ENCODE measurements at regions not wholly inside any gene's neighbourhood (a gene's known extent, or its start where the extent isn't known, plus 50 kb on each side); places are given as distances from the start of the nearest gene placed in this dataset.

GRCh38 chr1:187513190-187513589 is 684.4 kb downstream of the PLA2G4A start:
- BruUV-seq (replicated peaks), result no TSS peak

DNA sequence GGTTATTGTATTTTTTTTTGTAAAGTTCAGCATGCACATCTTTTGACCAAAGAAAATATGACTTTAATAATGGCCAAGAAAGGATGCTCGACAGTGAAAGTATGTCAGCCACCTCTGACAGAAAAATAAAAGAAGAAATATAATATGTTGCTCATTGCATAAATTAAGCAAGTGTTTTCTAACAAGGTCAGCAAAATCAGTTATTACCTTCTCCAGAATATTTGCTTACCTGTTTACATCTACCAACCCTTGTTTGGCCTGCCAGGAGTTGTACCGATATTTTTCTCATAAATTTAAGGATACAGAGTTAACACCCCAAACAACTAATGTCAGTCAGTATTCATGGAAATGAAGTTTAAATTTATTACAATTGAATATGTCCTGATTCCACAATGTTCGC is 685.4 kb downstream of the PLA2G4A start:
- Histone ChIP-seq H3K4me1 (replicated peaks; ENCODE audit: insufficient read depth) (no peaks in the 10 kb centered on the region), H3K27me3 (ENCODE audit: insufficient read depth, low read depth) (no peaks in the 10 kb centered on the region), H4K20me1 (ENCODE audit: insufficient read depth) (no peaks in the 10 kb centered on the region), H2AFZ (no peak overlapping the region), H3K4me3 (no peak overlapping the region), H3K9me2 (ENCODE audit: insufficient read depth) (no peaks in the 10 kb centered on the region), H3K4me2 (no peak overlapping the region), H3K36me3 (ENCODE audit: low read depth) (no peaks in the 10 kb centered on the region), H3K79me2 (ENCODE audit: low read depth) (no peaks in the 10 kb centered on the region), H3F3A (ENCODE audit: insufficient read depth, low read depth) (no peaks in the 10 kb centered on the region), H3K27ac (no peak overlapping the region), H3K9me3 (ENCODE audit: insufficient read depth, low read depth) (no peaks in the 10 kb centered on the region)
- DNase-seq, result no peak
- ChIA-PET POLR2A (ENCODE audit: unreplicated experiment) (no interaction called here), CTCF (interaction anchor here (0.8 kb wide), 1 partner anchor 37 kb away, joined by 3 read pairs; no protein-coding TSS in a partner anchor)
- no peak for TF ChIP-seq CTCF (conservative IDR thresholded peaks at IDR 0.05)
- no peak for TF ChIP-seq EZH2 (IDR thresholded peaks at IDR 0.05; ENCODE audit: low read depth)
- intact Hi-C loops (cut with micrococcal nuclease; ENCODE audit: unreplicated experiment), result no loop called here
- no TSS peak for BruUV-seq (replicated peaks)

More at GRCh38 chr1:187513190-187513589, 684.4 kb downstream of the PLA2G4A start:
- Histone ChIP-seq H4K20me1 (ENCODE audit: insufficient read depth) (no peaks in the 10 kb centered on the region), H3K4me3 (no peak overlapping the region), H3K4me2 (no peak overlapping the region), H3K27me3 (ENCODE audit: insufficient read depth, low read depth) (no peaks in the 10 kb centered on the region), H3K9me3 (ENCODE audit: insufficient read depth, low read depth) (no peaks in the 10 kb centered on the region), H3K9me2 (ENCODE audit: insufficient read depth) (no peaks in the 10 kb centered on the region), H3K27ac (no peak overlapping the region), H3K36me3 (ENCODE audit: low read depth) (no peaks in the 10 kb centered on the region), H3K4me1 (replicated peaks; ENCODE audit: insufficient read depth) (no peaks in the 10 kb centered on the region), H3K79me2 (ENCODE audit: low read depth) (no peaks in the 10 kb centered on the region), H2AFZ (no peak overlapping the region), H3F3A (ENCODE audit: insufficient read depth, low read depth) (no peaks in the 10 kb centered on the region)
- intact Hi-C loops (cut with micrococcal nuclease; ENCODE audit: unreplicated experiment), result no loop called here
- POLR2A ChIA-PET (ENCODE audit: unreplicated experiment), result no interaction called here
- DNase-seq, result no peak
- no peak for TF ChIP-seq EZH2 (IDR thresholded peaks at IDR 0.05; ENCODE audit: low read depth)
- TF ChIP-seq CTCF (conservative IDR thresholded peaks at IDR 0.05), result no peak
- CTCF ChIA-PET, result interaction anchor here (0.5 to 0.8 kb wide), 2 partner anchors 36 to 476 kb away, joined by 3 read pairs; no protein-coding TSS in a partner anchor

DNA sequence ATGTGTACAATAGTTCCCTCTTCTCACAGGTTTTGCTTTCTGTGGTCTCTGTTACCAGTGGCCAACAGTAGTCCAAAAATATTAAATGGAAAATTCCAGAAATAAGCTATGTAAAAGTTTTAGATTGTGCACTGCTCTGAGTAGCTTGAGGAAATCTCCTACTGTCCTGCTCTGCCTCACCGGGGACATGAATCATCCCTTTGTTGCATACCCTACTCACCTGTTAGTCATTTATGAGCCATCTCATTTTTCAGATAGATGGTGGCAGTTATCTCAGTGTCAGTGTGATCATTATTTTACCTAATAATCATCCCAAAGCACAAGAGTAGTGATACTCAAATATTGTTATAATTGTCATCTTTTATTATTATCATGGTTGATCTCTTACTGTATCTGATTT is 688.1 kb downstream of the PLA2G4A start:
- intact Hi-C loops (cut with micrococcal nuclease; ENCODE audit: unreplicated experiment), result no loop called here
- Histone ChIP-seq H3K27me3 (ENCODE audit: insufficient read depth, low read depth) (no peaks in the 10 kb centered on the region), H3K36me3 (ENCODE audit: low read depth) (no peaks in the 10 kb centered on the region), H2AFZ (no peak overlapping the region), H3K27ac (no peak overlapping the region), H3K9me2 (ENCODE audit: insufficient read depth) (no peaks in the 10 kb centered on the region), H3F3A (ENCODE audit: insufficient read depth, low read depth) (no peaks in the 10 kb centered on the region), H3K9me3 (ENCODE audit: insufficient read depth, low read depth) (no peaks in the 10 kb centered on the region), H4K20me1 (ENCODE audit: insufficient read depth) (no peaks in the 10 kb centered on the region), H3K4me3 (no peak overlapping the region), H3K79me2 (ENCODE audit: low read depth) (no peaks in the 10 kb centered on the region), H3K4me1 (replicated peaks; ENCODE audit: insufficient read depth) (no peaks in the 10 kb centered on the region), H3K4me2 (no peak overlapping the region)
- BruUV-seq (replicated peaks), result no TSS peak
- ChIA-PET POLR2A (ENCODE audit: unreplicated experiment) (no interaction called here), CTCF (no interaction called here)
- no peak for DNase-seq
- TF ChIP-seq CTCF (conservative IDR thresholded peaks at IDR 0.05), result no peak
- TF ChIP-seq EZH2 (IDR thresholded peaks at IDR 0.05; ENCODE audit: low read depth), result no peak

Data from PC-9 (cell line).